Liver (tissue), 8 donors: ENCODE measurements at regions not wholly inside any gene's neighbourhood (a gene's known extent, or its start where the extent isn't known, plus 50 kb on each side); places are given as distances from the start of the nearest gene placed in this dataset.

ENCODE experiments used
- DNase-seq: peaks from one replicate; pipeline ENCODE4 v3.0.0-alpha.2; 2017; ENCODE audit warnings: low spot score
- H3K27ac ChIP-seq, 2 donors: one replicate each; pipeline ENCODE4 v1.7.0; 2013; ENCODE audit warnings: inconsistent platforms in 2 of 2, low read length in 2 of 2, control low read depth in 1 of 2, low read depth in 1 of 2, mild to moderate bottlenecking in 1 of 2
- H3K27me3 ChIP-seq, 4 donors: one replicate each; pipeline versions ENCODE4 v1.6.1 to v1.7.0; 2013; ENCODE audit warnings: low read length in 3 of 4, inconsistent platforms in 1 of 4, mild to moderate bottlenecking in 1 of 4, moderate library complexity in 1 of 4; ENCODE audit not compliant: control insufficient read depth in 4 of 4, insufficient read depth in 4 of 4
- H3K36me3 ChIP-seq, 4 donors: one replicate each; pipeline versions ENCODE4 v1.6.1 to v1.7.0; 2013; ENCODE audit warnings: low read length in 3 of 4, mild to moderate bottlenecking in 3 of 4, low read depth in 1 of 4, moderate library complexity in 1 of 4; ENCODE audit not compliant: control insufficient read depth in 4 of 4, insufficient read depth in 3 of 4
- H3K4me1 ChIP-seq, 4 donors: one replicate each; pipeline versions ENCODE4 v1.6.1 to v1.7.0; 2013; ENCODE audit warnings: low read length in 3 of 4, mild to moderate bottlenecking in 3 of 4, moderate library complexity in 1 of 4; ENCODE audit not compliant: control insufficient read depth in 4 of 4, insufficient read depth in 4 of 4
- H3K4me3 ChIP-seq, 3 donors: one replicate each; pipeline versions ENCODE4 v1.6.1 to v1.7.0; 2013; ENCODE audit warnings: low read length in 3 of 3, control low read depth in 1 of 3, low read depth in 1 of 3, mild to moderate bottlenecking in 1 of 3
- H3K9ac ChIP-seq, 2 donors: one replicate each; pipeline ENCODE4 v1.7.0; 2013; ENCODE audit warnings: low read length in 2 of 2, mild to moderate bottlenecking in 2 of 2, moderate library complexity in 2 of 2, control low read depth in 1 of 2, low read depth in 1 of 2
- H3K9me3 ChIP-seq, 4 donors: one replicate each; pipeline versions ENCODE4 v1.6.1 to v1.7.0; 2013; ENCODE audit warnings: low read length in 3 of 4; ENCODE audit not compliant: control insufficient read depth in 4 of 4
- EGR1 ChIP-seq, 2 donors: IDR thresholded peaks; 2 replicates each; pipeline ENCODE4 v1.6.1; 2016 to 2018; ENCODE audit warnings: antibody characterized with exemption in 2 of 2, low read depth in 2 of 2
- FOXA1 ChIP-seq: IDR thresholded peaks from 2 replicates; pipeline ENCODE4 v1.6.1; 2016; ENCODE audit warnings: antibody characterized with exemption
- HNF4A ChIP-seq, 2 donors: conservative IDR thresholded peaks; 2 replicates each; pipeline ENCODE4 v1.6.1; 2016; ENCODE audit warnings: antibody characterized with exemption in 2 of 2, mild to moderate bottlenecking in 2 of 2
- HNF4G ChIP-seq: IDR thresholded peaks from 2 replicates; pipeline ENCODE4 v1.6.1; 2016; ENCODE audit warnings: antibody characterized with exemption
- JUND ChIP-seq, 2 donors: IDR thresholded peaks; 2 replicates each; pipeline ENCODE4 v1.6.1; 2016; ENCODE audit warnings: antibody characterized with exemption in 2 of 2
- NR2F2 ChIP-seq: IDR thresholded peaks from 2 replicates; pipeline ENCODE4 v1.6.1; 2016; ENCODE audit warnings: antibody characterized with exemption
- RAD21 ChIP-seq, 2 donors: IDR thresholded peaks; 2 replicates each; pipeline ENCODE4 v1.6.1; 2016; ENCODE audit warnings: antibody characterized with exemption in 2 of 2, mild to moderate bottlenecking in 2 of 2
- RXRA ChIP-seq, 2 donors: IDR thresholded peaks; 2 replicates each; pipeline ENCODE4 v1.6.1; 2017 to 2018; ENCODE audit warnings: antibody characterized with exemption in 2 of 2, mild to moderate bottlenecking in 1 of 2
- SP1 ChIP-seq: IDR thresholded peaks from 2 replicates; pipeline ENCODE4 v1.6.1; 2018; ENCODE audit warnings: antibody characterized with exemption, mild to moderate bottlenecking
- TAF1 ChIP-seq: conservative IDR thresholded peaks from 2 replicates; pipeline ENCODE4 v1.6.1; 2016; ENCODE audit warnings: antibody characterized with exemption, mild to moderate bottlenecking
- YY1 ChIP-seq: IDR thresholded peaks from 2 replicates; pipeline ENCODE4 v1.6.1; 2016; ENCODE audit warnings: antibody characterized with exemption, mild to moderate bottlenecking
- WGBS: extraction: QIAGEN DNeasy Blood & Tissue Kit; methylation state at CpG from one replicate; pipeline ENCODE4 v1.1.7; 2013; 5-methylcytosine and 5-hydroxymethylcytosine counted together
- TF ChIP-seq, protein P1 (sequence below): fragments of 150-350 bp; IDR thresholded peaks from 2 replicates; pipeline ENCODE4 v1.5.1; 2017; ENCODE audit warnings: improper control_type of control experiment, low read depth, low read length; ENCODE audit not compliant: missing input control
- TF ChIP-seq, protein P2 (sequence below): IDR thresholded peaks from 2 replicates; pipeline ENCODE4 v1.6.1; 2016; ENCODE audit warnings: antibody characterized with exemption
- TF ChIP-seq, protein P3 (sequence below): IDR thresholded peaks from 2 replicates; pipeline ENCODE4 v1.6.1; 2016; ENCODE audit warnings: antibody characterized with exemption, mild to moderate bottlenecking
- TF ChIP-seq, protein P4 (sequence below): IDR thresholded peaks from 2 replicates; pipeline ENCODE4 v1.6.1; 2016; ENCODE audit warnings: antibody characterized with exemption
- TF ChIP-seq, protein P5 (sequence below): IDR thresholded peaks from 2 replicates; pipeline ENCODE4 v1.6.1; 2016; ENCODE audit warnings: antibody characterized with exemption
- donor health status: healthy.
- donor health status: healthy.
- donor health status: healthy.
- donor health status: healthy.
- donor health status: healthy.

DNA sequence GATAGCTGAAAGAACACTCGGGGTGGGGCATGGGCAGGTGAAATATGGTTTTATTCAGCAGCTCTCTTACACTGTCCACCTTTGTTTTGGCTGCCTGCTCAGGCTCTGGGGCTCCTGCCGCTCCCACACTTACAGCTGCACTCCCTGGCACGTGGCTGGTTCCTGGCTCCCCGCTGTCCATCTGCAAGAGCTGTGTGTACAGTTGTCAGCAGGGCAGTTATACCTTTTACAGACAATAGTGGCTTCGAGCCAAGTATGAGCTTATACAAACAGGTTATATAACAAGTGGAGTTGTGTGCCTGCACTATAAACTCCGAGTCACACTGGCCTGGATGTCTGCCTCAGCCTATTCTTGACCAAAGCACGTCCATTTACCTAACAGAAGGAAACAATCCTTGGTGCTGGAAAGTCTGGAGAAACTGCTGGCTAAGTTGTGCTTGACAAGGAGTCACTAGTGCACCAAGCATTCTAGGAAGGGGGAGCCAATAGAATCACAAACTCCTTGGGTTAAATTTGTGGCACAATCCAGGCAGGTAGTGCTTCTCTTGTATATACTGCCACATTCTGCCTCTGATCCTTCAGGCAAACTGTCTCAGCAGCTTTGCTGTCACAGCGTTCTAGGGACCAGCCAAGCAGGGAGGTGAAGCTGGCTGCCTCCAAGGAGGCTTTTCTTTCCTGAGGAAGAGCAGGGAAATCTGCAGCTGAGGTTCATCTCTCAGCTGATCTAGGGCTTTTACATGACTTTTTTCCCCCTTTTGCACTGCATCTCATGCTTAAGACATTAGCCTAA, 68.2 kb downstream of the NHLRC3 start:
- TF ChIP-seq JUND (IDR thresholded peaks at IDR 0.05) (no peak), NR2F2 (no peak), HNF4A (conservative IDR thresholded peaks at IDR 0.05) (no peak), SP1 (no peak), TAF1 (no peak), FOXA1 (no peak), HNF4G (no peak)
- TF ChIP-seq, protein P1, sequence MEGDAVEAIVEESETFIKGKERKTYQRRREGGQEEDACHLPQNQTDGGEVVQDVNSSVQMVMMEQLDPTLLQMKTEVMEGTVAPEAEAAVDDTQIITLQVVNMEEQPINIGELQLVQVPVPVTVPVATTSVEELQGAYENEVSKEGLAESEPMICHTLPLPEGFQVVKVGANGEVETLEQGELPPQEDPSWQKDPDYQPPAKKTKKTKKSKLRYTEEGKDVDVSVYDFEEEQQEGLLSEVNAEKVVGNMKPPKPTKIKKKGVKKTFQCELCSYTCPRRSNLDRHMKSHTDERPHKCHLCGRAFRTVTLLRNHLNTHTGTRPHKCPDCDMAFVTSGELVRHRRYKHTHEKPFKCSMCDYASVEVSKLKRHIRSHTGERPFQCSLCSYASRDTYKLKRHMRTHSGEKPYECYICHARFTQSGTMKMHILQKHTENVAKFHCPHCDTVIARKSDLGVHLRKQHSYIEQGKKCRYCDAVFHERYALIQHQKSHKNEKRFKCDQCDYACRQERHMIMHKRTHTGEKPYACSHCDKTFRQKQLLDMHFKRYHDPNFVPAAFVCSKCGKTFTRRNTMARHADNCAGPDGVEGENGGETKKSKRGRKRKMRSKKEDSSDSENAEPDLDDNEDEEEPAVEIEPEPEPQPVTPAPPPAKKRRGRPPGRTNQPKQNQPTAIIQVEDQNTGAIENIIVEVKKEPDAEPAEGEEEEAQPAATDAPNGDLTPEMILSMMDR: no peak
- TF ChIP-seq, protein P2, sequence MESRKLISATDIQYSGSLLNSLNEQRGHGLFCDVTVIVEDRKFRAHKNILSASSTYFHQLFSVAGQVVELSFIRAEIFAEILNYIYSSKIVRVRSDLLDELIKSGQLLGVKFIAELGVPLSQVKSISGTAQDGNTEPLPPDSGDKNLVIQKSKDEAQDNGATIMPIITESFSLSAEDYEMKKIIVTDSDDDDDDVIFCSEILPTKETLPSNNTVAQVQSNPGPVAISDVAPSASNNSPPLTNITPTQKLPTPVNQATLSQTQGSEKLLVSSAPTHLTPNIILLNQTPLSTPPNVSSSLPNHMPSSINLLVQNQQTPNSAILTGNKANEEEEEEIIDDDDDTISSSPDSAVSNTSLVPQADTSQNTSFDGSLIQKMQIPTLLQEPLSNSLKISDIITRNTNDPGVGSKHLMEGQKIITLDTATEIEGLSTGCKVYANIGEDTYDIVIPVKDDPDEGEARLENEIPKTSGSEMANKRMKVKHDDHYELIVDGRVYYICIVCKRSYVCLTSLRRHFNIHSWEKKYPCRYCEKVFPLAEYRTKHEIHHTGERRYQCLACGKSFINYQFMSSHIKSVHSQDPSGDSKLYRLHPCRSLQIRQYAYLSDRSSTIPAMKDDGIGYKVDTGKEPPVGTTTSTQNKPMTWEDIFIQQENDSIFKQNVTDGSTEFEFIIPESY: no peak
- TF ChIP-seq, protein P3, sequence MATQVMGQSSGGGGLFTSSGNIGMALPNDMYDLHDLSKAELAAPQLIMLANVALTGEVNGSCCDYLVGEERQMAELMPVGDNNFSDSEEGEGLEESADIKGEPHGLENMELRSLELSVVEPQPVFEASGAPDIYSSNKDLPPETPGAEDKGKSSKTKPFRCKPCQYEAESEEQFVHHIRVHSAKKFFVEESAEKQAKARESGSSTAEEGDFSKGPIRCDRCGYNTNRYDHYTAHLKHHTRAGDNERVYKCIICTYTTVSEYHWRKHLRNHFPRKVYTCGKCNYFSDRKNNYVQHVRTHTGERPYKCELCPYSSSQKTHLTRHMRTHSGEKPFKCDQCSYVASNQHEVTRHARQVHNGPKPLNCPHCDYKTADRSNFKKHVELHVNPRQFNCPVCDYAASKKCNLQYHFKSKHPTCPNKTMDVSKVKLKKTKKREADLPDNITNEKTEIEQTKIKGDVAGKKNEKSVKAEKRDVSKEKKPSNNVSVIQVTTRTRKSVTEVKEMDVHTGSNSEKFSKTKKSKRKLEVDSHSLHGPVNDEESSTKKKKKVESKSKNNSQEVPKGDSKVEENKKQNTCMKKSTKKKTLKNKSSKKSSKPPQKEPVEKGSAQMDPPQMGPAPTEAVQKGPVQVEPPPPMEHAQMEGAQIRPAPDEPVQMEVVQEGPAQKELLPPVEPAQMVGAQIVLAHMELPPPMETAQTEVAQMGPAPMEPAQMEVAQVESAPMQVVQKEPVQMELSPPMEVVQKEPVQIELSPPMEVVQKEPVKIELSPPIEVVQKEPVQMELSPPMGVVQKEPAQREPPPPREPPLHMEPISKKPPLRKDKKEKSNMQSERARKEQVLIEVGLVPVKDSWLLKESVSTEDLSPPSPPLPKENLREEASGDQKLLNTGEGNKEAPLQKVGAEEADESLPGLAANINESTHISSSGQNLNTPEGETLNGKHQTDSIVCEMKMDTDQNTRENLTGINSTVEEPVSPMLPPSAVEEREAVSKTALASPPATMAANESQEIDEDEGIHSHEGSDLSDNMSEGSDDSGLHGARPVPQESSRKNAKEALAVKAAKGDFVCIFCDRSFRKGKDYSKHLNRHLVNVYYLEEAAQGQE: no peak
- Histone ChIP-seq H3K27me3 (no peaks in the 10 kb centered on the region), H3K36me3 (no peaks in the 10 kb centered on the region), H3K9ac (no peak overlapping the region), H3K4me3 (no peak overlapping the region), H3K9me3 (no peaks in the 10 kb centered on the region), H3K27ac (no peak overlapping the region), H3K4me1 (no peaks in the 10 kb centered on the region)
- 53% methylated on average over 8 of the region's 8 CpGs for WGBS
- DNase-seq: no peak

DNA sequence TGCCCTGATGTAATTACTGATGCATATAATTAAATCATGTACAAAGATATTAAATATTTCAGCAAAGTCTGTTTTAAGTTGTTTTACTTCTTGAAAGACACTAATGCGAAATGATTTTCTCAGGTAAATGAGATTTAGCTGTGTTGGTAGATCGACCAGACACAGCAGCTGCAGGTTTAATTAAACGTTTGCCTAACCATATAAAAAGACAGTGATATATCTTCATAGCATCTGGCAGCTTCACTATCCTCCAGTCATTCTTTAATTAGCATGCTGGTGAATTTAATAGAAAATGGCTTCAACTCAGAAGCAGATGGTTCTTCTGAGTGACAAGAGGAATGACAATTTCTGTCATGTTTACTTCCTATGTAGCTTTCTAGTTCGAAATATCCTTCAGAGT, 69.3 kb downstream of the NHLRC3 start:
- Histone ChIP-seq H3K4me3 (no peak overlapping the region), H3K27ac (no peak overlapping the region), H3K9ac (no peak overlapping the region), H3K4me1 (no peaks in the 10 kb centered on the region), H3K9me3 (no peaks in the 10 kb centered on the region), H3K36me3 (no peaks in the 10 kb centered on the region), H3K27me3 (no peaks in the 10 kb centered on the region)
- DNase-seq: no peak
- WGBS: 70% methylated on average over 4 of the region's 4 CpGs
- TF ChIP-seq YY1 (no peak), RXRA (IDR thresholded peaks at IDR 0.05) (no peak), TAF1 (no peak), SP1 (no peak), HNF4A (conservative IDR thresholded peaks at IDR 0.05) (no peak), RAD21 (IDR thresholded peaks at IDR 0.05) (no peak), EGR1 (IDR thresholded peaks at IDR 0.05; ENCODE audit: low read depth in 2 of 2) (no peak), FOXA1 (no peak)
- TF ChIP-seq, protein P1: no peak
- TF ChIP-seq, protein P2: no peak
- TF ChIP-seq, protein P4, sequence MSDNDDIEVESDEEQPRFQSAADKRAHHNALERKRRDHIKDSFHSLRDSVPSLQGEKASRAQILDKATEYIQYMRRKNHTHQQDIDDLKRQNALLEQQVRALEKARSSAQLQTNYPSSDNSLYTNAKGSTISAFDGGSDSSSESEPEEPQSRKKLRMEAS: no peak
- TF ChIP-seq, protein P5, sequence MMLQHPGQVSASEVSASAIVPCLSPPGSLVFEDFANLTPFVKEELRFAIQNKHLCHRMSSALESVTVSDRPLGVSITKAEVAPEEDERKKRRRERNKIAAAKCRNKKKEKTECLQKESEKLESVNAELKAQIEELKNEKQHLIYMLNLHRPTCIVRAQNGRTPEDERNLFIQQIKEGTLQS: no peak
